ENCODE measurements at regions not wholly inside any gene's neighbourhood (a gene's known extent, or its start where the extent isn't known, plus 50 kb on each side); places are given as distances from the start of the nearest gene placed in this dataset.

DNA sequence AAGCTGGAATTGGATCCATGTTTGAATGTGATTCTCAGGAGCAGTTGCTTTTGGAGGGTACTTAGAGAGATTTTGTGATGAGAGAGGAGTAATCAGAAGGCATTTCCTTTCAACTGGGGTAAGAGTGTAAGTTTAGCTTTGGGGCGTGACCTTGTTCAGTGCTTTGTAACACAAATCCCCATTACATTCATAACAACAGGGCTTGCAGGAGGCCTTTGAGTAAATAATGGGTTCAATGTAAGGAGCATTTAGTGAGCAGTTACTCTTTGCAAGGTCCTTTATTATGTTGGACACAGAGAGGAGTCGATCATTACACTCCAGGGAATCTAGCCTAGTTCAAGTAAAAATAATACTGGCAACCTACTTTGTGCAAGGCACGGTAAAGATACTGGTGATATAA lies 74.0 kb upstream of the AFF2 start:
- H3K36me3 Mint-ChIP-seq (ENCODE audit: low read depth, unreplicated experiment), result no peaks in the 10 kb centered on the region
- no peak overlapping the region for H3K27ac Mint-ChIP-seq (ENCODE audit: unreplicated experiment)
- no peaks in the 10 kb centered on the region for H3K4me1 Mint-ChIP-seq (ENCODE audit: unreplicated experiment)
- no peak overlapping the region for H3K4me3 Mint-ChIP-seq (ENCODE audit: unreplicated experiment)
- no peaks in the 10 kb centered on the region for H3K9me3 Mint-ChIP-seq (ENCODE audit: unreplicated experiment)
- TF ChIP-seq, protein P1, sequence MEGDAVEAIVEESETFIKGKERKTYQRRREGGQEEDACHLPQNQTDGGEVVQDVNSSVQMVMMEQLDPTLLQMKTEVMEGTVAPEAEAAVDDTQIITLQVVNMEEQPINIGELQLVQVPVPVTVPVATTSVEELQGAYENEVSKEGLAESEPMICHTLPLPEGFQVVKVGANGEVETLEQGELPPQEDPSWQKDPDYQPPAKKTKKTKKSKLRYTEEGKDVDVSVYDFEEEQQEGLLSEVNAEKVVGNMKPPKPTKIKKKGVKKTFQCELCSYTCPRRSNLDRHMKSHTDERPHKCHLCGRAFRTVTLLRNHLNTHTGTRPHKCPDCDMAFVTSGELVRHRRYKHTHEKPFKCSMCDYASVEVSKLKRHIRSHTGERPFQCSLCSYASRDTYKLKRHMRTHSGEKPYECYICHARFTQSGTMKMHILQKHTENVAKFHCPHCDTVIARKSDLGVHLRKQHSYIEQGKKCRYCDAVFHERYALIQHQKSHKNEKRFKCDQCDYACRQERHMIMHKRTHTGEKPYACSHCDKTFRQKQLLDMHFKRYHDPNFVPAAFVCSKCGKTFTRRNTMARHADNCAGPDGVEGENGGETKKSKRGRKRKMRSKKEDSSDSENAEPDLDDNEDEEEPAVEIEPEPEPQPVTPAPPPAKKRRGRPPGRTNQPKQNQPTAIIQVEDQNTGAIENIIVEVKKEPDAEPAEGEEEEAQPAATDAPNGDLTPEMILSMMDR (IDR thresholded peaks at IDR 0.05; ENCODE audit: unreplicated experiment), result no peak
- no peaks in the 10 kb centered on the region for H3K27me3 Mint-ChIP-seq (ENCODE audit: unreplicated experiment)
- DNase-seq (ENCODE audit: low spot score), result no peak

- H3K9me3 Mint-ChIP-seq (ENCODE audit: unreplicated experiment), result no peaks in the 10 kb centered on the region
- H3K4me3 Mint-ChIP-seq (ENCODE audit: unreplicated experiment), result no peak overlapping the region
- DNase-seq (ENCODE audit: low spot score), result no peak
- H3K27me3 Mint-ChIP-seq (ENCODE audit: unreplicated experiment), result no peaks in the 10 kb centered on the region
- TF ChIP-seq, protein P1 (IDR thresholded peaks at IDR 0.05; ENCODE audit: unreplicated experiment), result no peak
- no peaks in the 10 kb centered on the region for H3K36me3 Mint-ChIP-seq (ENCODE audit: low read depth, unreplicated experiment)
- no peak overlapping the region for H3K27ac Mint-ChIP-seq (ENCODE audit: unreplicated experiment)
- H3K4me1 Mint-ChIP-seq (ENCODE audit: unreplicated experiment), result no peaks in the 10 kb centered on the region
These were observed 59.0 kb upstream of the AFF2 start for GRCh38 chrX:148441387-148441786.

DNA sequence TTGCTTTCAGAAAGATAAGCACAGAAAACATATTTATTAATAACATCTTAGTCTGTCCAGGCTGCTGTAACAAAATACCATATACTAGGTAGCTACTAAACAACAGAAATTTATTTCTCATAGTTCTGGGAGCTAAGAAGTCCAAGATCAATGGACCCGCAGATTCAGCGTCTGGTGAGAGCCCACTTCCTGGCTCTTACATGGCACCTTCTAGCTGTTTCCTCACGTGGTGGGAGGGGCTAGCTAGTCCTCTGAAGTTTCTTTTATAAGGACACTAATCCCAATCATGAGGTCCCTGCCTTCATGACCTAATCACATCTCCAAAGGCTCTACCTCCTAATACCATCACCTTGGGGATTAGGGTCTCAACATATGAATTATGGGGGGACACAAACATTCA lies 57.2 kb upstream of the AFF2 start:
- Mint-ChIP-seq H3K27ac (ENCODE audit: unreplicated experiment) (no peak overlapping the region), H3K9me3 (ENCODE audit: unreplicated experiment) (no peaks in the 10 kb centered on the region)

DNA sequence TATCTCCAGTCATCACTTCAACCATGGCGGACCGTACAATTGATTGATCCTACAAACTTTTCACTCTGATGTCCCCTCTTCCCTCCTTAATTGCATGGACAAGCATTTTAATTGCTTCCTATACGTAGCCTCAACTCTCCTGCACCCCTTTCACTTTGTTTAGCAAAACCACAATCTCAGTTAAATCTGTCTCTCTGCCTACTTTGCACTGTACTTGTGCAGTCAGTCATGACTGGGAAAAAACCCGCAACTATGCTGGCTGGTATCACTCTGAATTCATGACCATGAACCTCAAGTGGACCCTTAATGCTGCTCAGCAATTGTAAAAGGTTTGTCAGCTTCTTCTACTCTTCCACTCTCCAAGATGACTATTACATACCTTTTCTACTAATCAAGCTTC lies 51.7 kb upstream of the AFF2 start:
- no peaks in the 10 kb centered on the region for H3K9me3 Mint-ChIP-seq (ENCODE audit: unreplicated experiment)
- no peak overlapping the region for H3K27ac Mint-ChIP-seq (ENCODE audit: unreplicated experiment)
- TF ChIP-seq, protein P1 (IDR thresholded peaks at IDR 0.05; ENCODE audit: unreplicated experiment), result no peak

More for the DNA sequence above, 57.2 kb upstream of the AFF2 start:
- no peaks in the 10 kb centered on the region for H3K4me1 Mint-ChIP-seq (ENCODE audit: unreplicated experiment)
- TF ChIP-seq, protein P1 (IDR thresholded peaks at IDR 0.05; ENCODE audit: unreplicated experiment), result no peak
- H3K4me3 Mint-ChIP-seq (ENCODE audit: unreplicated experiment), result no peak overlapping the region
- DNase-seq (ENCODE audit: low spot score), result no peak
- no peaks in the 10 kb centered on the region for H3K27me3 Mint-ChIP-seq (ENCODE audit: unreplicated experiment)
- H3K36me3 Mint-ChIP-seq (ENCODE audit: low read depth, unreplicated experiment), result no peaks in the 10 kb centered on the region

More for the DNA sequence above, 51.7 kb upstream of the AFF2 start:
- Mint-ChIP-seq H3K4me3 (ENCODE audit: unreplicated experiment) (no peak overlapping the region), H3K36me3 (ENCODE audit: low read depth, unreplicated experiment) (no peaks in the 10 kb centered on the region), H3K27me3 (ENCODE audit: unreplicated experiment) (peaks cover 2% of the 10 kb centered on the region), H3K4me1 (ENCODE audit: unreplicated experiment) (no peaks in the 10 kb centered on the region)
- no peak for DNase-seq (ENCODE audit: low spot score)
